Adrenal gland (tissue), 9 donors: ENCODE measurements at regions not wholly inside any gene's neighbourhood (a gene's known extent, or its start where the extent isn't known, plus 50 kb on each side); places are given as distances from the start of the nearest gene placed in this dataset.

Experiments used
- DNase-seq, 7 donors: peaks; one replicate each; pipeline ENCODE4 v3.0.0-alpha.2; 2019 to 2020
- H3K27ac ChIP-seq, 5 donors: fragments of 200-600 bp; sonication (generic) in 4 of 5; 1 replicate in 3 of 5; 2 replicates in 2 of 5; pipeline versions ENCODE4 v1.5.1 to v1.8.0; 2016 to 2020; ENCODE audit warnings: mild to moderate bottlenecking in 1 of 5
- H3K27me3 ChIP-seq: fragments of 200-600 bp; 2 replicates; pipeline ENCODE4 v1.8.0; 2021
- H3K36me3 ChIP-seq, 2 donors: fragments of 200-600 bp; replicated peaks in 1 of 2; 1 replicate in 1 of 2; 2 replicates in 1 of 2; pipeline versions ENCODE4 v1.5.1 to v1.8.0; 2018 to 2022
- H3K4me1 ChIP-seq, 2 donors: fragments of 200-600 bp; replicated peaks in 1 of 2; 1 replicate in 1 of 2; 2 replicates in 1 of 2; pipeline versions ENCODE4 v1.5.1 to v1.8.0; 2018 to 2021
- H3K4me3 ChIP-seq, 4 donors: fragments of 200-600 bp; sonication (generic) in 3 of 4; one replicate each; pipeline ENCODE4 v1.5.1; 2016 to 2018
- H3K9me3 ChIP-seq, 3 donors: fragments of 200-600 bp; sonication (generic) in 1 of 3; replicated peaks in 1 of 3; 1 replicate in 2 of 3; 2 replicates in 1 of 3; pipeline versions ENCODE4 v1.5.1 to v1.8.0; 2016 to 2021
- CTCF ChIP-seq, 6 experiments: fragments of 450-650 bp in 4 of 6; fragments of 200-600 bp in 2 of 6; sonication (generic) in 1 of 6; IDR thresholded peaks; 1 replicate in 5 of 6; 2 replicates in 1 of 6; pipeline versions ENCODE4 v1.5.1 to v1.8.0; 2016 to 2021; ENCODE audit warnings: antibody characterized with exemption in 6 of 6, mild to moderate bottlenecking in 2 of 6, moderate library complexity in 1 of 6
- POLR2A ChIP-seq, 2 donors: fragments of 450-650 bp; IDR thresholded peaks; one replicate each; pipeline ENCODE4 v1.6.1; 2017; ENCODE audit warnings: antibody characterized with exemption in 2 of 2, mild to moderate bottlenecking in 2 of 2, moderate library complexity in 1 of 2
- WGBS, 4 donors: extraction: QIAGEN DNeasy Blood & Tissue Kit in 2 of 4; methylation state at CpG; one replicate each; pipeline versions ENCODE4 v1.1.5 to v1.1.7; 2013 to 2017; 5-methylcytosine and 5-hydroxymethylcytosine counted together
- intact Hi-C, 2 donors: fragments of 100-400 bp; cut with DNase I; formaldehyde crosslinking; loops; one replicate each; pipeline versions ENCODE4 v1.14.1 to v1.15.0; 2022 to 2023
- donor health status: healthy with polysubstance abuse.
- donor health status: Bipolar disorder and iron deficiency.
- donor health status: DM: yes; HTN: yes; CAD: no.
- donor health status: DM: no; HTN: no; CAD: no.
- donor health status: DM: no; HTN: no; CAD: no.

GRCh38 chr7:72493850-72494661 is 81.9 kb upstream of the CALN1 start:
- peak; percentile 65 to 88 (median 76) for DNase-seq
- intact Hi-C loops: no loop called here
- Histone ChIP-seq H3K9me3 (peaks cover 0 to 13% (median 4%) of the 10 kb centered on the region in 3 donors), H3K36me3 (no peaks in the 10 kb centered on the region), H3K4me3 (no peak overlapping the region), H3K4me1 (no peaks in the 10 kb centered on the region), H3K27me3 (no peaks in the 10 kb centered on the region), H3K27ac (no peak overlapping the region)
- 31 to 55% (median 49%) methylated on average over 10 to 17 of the region's 17 CpGs for WGBS, 4 donors
- no peak for TF ChIP-seq POLR2A (IDR thresholded peaks at IDR 0.05)
- TF ChIP-seq CTCF (IDR thresholded peaks at IDR 0.05): peak; percentile 55 to 67 (median 62)

GRCh38 chr7:72492461-72493065 is 80.4 kb upstream of the CALN1 start:
- Histone ChIP-seq H3K4me1 (no peaks in the 10 kb centered on the region), H3K27me3 (no peaks in the 10 kb centered on the region), H3K36me3 (no peaks in the 10 kb centered on the region), H3K4me3 (no peak overlapping the region), H3K9me3 (peaks cover 0 to 3% (median 0%) of the 10 kb centered on the region in 3 donors), H3K27ac (peak overlapping the region in 1 of 5 donors; percentile 29)
- 23 to 52% (median 44%) methylated on average over 9 to 12 of the region's 12 CpGs for WGBS, 4 donors
- intact Hi-C loops: no loop called here
- peak; percentile 36 to 73 (median 57) for DNase-seq
- TF ChIP-seq POLR2A (IDR thresholded peaks at IDR 0.05) (no peak), CTCF (IDR thresholded peaks at IDR 0.05) (no peak)

GRCh38 chr7:72490301-72490700 is 78.2 kb upstream of the CALN1 start:
- 83 to 95% (median 88%) methylated on average over 6 of the region's 6 CpGs for WGBS, 4 donors
- no peaks in the 10 kb centered on the region for H3K4me1 ChIP-seq
- no peak overlapping the region for H3K27ac ChIP-seq
- no peaks in the 10 kb centered on the region for H3K36me3 ChIP-seq
- TF ChIP-seq POLR2A (IDR thresholded peaks at IDR 0.05) (no peak), CTCF (IDR thresholded peaks at IDR 0.05) (no peak)
- no peaks in the 10 kb centered on the region for H3K9me3 ChIP-seq
- intact Hi-C loops: no loop called here
- no peak for DNase-seq
- H3K27me3 ChIP-seq: no peaks in the 10 kb centered on the region
- no peak overlapping the region for H3K4me3 ChIP-seq

- no peak for TF ChIP-seq POLR2A (IDR thresholded peaks at IDR 0.05)
- TF ChIP-seq CTCF (IDR thresholded peaks at IDR 0.05): no peak
- intact Hi-C loops: no loop called here
- Histone ChIP-seq H3K9me3 (no peaks in the 10 kb centered on the region), H3K27me3 (no peaks in the 10 kb centered on the region), H3K27ac (no peak overlapping the region), H3K4me3 (no peak overlapping the region), H3K36me3 (no peaks in the 10 kb centered on the region), H3K4me1 (no peaks in the 10 kb centered on the region)
- WGBS, 4 donors: 85 to 93% (median 87%) methylated on average over 1 of the region's 1 CpG
- no peak for DNase-seq
Observed at GRCh38 chr7:72481934-72482333, 69.8 kb upstream of the CALN1 start.
